Loucy (cell line): ENCODE measurements at regions not wholly inside any gene's neighbourhood (a gene's known extent, or its start where the extent isn't known, plus 50 kb on each side); places are given as distances from the start of the nearest gene placed in this dataset.

Source experiments
- EZH2phosphoT487 ChIP-seq: fragments of 200-600 bp; IDR thresholded peaks from 2 replicates; pipeline ENCODE4 v1.6.1; 2018; ENCODE audit warnings: antibody characterized with exemption, mild to moderate bottlenecking, moderate library complexity, borderline replicate concordance
- TF ChIP-seq, protein P1 (sequence below): fragments of 200-600 bp; sonication (generic); conservative IDR thresholded peaks from 2 replicates; pipeline ENCODE4 v1.5.1; 2014; ENCODE audit warnings: mild to moderate bottlenecking, antibody characterized with exemption, low read length

DNA sequence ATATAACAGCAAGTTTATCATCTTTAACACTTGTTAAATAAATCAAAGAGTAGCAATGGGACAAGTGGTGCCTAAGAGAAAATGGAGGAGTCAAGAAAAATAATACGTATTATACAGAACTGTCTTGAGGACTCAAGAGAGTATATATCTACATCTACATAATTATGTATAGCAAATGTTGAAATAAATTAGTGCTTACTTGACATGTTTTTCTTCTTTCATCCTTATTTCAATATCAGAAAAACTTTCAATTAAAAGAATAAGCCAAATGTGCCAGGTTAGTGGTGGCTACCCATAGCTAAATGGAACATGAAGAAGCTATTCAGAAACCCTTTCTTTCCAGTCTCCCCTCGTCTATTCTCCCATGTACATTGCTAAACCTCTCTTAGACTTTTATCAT, 267.3 kb upstream of the SPOPL start:
- TF ChIP-seq, protein P1, sequence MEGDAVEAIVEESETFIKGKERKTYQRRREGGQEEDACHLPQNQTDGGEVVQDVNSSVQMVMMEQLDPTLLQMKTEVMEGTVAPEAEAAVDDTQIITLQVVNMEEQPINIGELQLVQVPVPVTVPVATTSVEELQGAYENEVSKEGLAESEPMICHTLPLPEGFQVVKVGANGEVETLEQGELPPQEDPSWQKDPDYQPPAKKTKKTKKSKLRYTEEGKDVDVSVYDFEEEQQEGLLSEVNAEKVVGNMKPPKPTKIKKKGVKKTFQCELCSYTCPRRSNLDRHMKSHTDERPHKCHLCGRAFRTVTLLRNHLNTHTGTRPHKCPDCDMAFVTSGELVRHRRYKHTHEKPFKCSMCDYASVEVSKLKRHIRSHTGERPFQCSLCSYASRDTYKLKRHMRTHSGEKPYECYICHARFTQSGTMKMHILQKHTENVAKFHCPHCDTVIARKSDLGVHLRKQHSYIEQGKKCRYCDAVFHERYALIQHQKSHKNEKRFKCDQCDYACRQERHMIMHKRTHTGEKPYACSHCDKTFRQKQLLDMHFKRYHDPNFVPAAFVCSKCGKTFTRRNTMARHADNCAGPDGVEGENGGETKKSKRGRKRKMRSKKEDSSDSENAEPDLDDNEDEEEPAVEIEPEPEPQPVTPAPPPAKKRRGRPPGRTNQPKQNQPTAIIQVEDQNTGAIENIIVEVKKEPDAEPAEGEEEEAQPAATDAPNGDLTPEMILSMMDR = no peak
- TF ChIP-seq EZH2phosphoT487 = no peak
